Activated CD4-positive, alpha-beta T cell treated with anti-CD3 and anti-CD28 coated beads, Interleukin-2, Interleukin-6, amounts not matched to agents 100 ng/mL and 50 ng/mL, durations not matched to agents 16 hours and 8 hours (primary cell): ENCODE measurements at regions not wholly inside any gene's neighbourhood (a gene's known extent, or its start where the extent isn't known, plus 50 kb on each side); places are given as distances from the start of the nearest gene placed in this dataset.
"Not testable (repeated sequence)": the region's sequence is repeated elsewhere in the genome, so short reads cannot be mapped to it uniquely, and the experiment has no call there.

Source experiments
- DNase-seq: peaks from one replicate; pipeline ENCODE4 v3.0.0-alpha.2; 2020

DNA sequence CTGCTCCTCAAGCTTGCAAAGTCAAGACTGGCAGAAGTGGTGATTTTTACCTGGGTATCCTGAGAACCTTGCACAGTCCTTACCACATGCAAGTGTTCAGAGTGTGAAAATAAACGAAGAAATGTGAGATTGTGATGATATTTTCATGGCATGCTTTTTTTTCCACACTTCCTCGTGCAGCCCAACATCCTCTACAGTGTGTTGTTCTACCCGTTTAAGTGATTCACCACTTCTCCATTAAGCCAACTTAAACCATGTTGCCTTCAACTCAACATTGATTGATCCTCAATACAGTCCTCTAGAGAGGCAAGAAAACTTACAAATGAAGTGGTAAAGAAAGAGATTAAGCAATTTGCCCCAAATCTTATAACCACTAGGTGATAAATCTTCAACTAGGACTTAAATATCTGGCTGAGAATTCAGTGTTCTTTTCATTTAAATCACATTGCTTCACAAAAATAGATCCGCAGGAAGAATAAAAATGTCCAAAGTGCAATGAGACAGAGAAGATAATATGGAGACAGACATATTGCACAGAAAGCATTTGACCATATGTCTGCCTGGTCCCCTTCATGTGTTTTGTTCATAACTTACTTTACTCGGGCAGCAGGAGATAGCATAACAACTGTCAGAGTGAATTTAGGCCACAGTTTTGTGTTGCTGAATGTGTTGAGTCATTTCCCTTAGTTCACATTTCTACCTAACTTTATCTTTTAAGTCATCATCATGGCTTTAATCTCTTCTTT, 75.8 kb upstream of the PARP8 start:
- DNase-seq = not testable (repeated sequence)

DNA sequence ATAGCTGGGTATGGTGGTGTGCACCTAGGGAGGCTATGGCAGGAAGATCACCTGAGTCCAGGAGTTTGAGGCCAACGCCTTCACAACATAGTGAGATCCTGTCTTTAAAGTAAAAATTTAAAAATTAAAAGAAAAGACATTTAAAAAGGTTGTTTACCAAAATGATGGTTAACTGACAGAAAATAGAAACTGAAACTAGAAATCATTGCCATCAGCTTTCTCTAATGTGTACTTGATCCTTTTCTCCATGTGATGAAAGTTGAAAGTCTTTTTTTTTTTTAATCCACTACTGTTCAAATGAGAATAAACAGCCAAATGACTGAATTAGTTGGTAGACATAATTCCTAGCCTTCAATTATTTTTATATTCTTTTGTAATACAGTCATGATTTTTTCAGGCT, 75.1 kb upstream of the PARP8 start:
- not testable (repeated sequence) for DNase-seq

DNA sequence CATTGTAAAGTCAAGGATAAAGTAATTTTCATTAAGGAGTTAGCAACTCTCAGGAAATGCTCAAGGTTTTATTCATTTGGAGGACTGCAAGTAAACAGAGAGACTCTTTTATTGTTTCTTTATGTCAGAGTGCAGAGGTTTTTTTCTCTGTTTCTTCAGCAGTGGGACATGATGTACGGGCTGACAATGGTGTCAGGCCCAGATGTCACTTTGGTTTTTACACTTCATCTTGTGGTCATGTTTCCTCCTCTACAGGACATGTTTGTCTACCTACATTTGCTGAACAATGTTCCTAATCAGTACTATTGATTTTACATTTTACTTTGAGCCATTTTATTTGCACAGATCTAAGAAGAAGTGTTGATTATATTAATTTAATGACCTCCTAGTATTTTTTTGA, 72.8 kb upstream of the PARP8 start:
- DNase-seq = peak; percentile 74

DNA sequence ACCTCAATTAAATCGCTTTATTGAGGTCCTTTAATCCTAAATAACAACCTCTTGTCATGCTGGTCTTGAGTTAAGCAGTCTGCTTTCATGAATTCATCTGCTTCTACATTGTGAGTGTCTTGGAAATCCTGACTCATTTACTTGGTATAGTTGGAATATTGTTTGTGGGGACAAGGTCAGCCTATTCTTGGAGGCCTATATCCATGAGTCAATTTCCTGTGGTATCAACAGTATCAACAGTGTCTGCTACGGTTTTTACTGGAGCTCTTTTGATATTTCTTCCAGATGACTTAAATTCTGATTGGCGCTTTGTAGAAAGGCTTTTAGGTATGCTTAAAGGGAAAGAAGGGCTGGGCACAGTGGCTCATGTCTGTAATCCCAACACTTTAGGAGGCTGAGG, 71.2 kb upstream of the PARP8 start:
- peak; percentile 72 for DNase-seq

DNA sequence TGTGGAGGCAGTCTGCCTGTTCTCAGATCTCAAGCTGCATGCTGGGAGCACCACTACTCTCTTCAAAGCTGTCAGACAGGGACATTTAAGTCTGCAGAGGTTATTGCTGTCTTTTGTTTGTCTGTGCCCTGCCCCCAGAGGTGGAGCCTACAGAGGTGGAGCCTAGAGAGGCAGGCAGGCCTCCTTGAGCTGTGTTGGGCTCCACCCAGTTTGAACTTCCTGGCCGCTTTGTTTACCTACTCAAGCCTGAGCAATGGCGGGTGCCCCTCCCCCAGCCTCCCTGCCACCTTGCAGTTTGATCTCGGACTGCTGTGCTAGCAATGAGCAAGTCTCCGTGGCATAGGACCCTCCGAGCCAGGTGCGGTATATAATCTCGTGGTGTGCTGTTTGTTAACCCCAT, 64.9 kb upstream of the PARP8 start:
- not testable (repeated sequence) for DNase-seq

DNA sequence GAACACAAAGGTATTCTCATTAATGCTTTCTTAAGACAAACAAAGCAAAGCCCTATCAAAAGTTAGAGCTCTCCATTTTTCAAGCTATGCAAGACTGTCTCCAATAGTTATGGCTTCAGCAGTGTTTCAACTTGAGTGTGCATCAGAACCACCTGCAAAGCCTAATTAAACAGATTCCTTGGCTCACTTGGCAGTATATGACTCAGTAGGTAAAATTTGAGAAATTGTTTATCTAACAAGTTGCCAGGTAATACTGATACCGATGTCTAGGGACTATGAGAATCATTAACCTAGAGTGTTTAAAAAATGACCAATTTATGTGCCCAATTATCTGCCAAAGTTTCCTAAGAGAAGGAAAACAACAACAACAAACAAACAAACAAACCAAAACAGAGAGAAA, 60.3 kb upstream of the PARP8 start:
- peak; percentile 64 for DNase-seq

DNA sequence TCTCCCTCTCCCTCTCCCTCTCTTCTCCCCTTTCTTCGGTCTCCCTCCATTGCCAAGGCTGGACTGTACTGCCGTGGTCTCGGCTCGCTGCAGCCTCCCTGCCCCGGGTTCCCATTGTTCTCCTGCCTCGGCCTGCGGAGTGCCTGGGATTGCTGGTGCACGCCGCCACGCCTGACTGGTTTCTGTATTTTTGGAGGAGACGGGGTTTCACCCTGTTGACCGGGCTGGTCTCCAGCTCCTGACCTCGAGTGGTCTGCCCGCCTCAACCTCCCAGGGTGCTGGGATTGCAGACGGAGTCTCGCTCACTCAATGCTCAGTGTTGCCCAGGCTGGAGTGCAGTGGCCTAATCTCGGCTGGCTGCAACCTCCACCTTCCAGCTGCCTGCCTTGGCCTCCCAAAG, 59.0 kb upstream of the PARP8 start:
- DNase-seq = not testable (repeated sequence)

DNA sequence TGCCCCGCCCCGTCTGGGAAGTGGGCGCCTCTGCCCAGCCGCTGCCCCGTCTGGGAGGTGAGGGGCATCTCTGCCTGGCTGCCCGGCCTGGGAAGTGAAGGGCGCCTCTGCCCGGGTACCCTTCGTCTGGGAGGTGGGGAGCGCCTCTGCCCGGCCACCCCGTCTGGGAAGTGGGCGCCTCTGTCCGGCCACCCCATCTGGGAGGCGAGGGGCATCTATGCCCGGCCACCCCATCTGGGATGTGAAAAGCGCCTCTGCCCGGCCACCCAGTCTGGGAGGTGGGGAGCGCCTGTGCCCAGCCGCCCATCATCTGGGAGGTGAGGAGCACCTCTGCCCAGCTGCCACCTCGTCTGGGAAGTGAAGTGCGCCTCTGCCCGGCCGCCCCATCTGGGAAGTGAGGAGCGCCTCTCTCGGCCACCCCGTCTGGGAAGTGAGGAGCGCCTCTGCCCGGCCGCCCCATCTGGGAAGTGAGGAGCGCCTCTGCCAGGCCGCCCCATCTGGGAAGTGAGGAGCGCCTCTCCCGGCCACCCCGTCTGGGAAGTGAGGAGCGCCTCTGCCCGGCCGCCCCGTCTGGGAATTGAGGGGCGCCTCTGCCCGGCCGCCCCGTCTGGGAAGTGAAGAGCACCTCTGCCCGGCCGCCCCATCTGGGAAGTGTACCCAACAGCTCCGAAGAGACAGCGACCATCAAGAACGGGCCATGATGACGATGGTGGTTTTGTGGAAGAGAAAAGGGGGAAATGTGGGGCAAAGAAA, 58.3 kb upstream of the PARP8 start:
- DNase-seq = not testable (repeated sequence)

DNA sequence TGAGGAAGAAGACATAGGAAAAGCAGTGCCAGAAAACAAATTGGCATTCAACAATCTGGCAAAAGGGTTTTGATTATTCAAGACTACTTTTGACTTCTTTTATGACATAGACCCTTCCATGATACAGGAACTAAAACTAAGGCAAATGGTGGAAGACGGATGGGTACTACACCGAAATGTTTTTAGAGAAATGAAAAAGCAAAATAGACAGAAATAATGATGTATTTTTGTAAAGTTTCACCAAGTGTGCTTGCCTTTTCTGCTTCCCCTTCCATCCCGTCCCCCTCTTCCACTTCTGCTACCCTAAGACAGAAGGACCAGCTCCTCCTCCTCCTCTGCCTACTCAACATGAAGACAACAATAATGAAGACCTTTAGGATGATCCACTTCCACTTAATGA, 53.4 kb upstream of the PARP8 start:
- DNase-seq = not testable (repeated sequence)
